GM18873 (cell line): ENCODE measurements at regions not wholly inside any gene's neighbourhood (a gene's known extent, or its start where the extent isn't known, plus 50 kb on each side); places are given as distances from the start of the nearest gene placed in this dataset.

Experiments
- ATAC-seq: cut with Tn5 transposase; IDR thresholded peaks from one replicate; pipeline ENCODE4 v1.9.1; 2021; ENCODE audit warnings: mild to moderate bottlenecking, moderate library complexity, moderate number of reproducible peaks; ENCODE audit not compliant: unreplicated experiment, low FRiP score

DNA sequence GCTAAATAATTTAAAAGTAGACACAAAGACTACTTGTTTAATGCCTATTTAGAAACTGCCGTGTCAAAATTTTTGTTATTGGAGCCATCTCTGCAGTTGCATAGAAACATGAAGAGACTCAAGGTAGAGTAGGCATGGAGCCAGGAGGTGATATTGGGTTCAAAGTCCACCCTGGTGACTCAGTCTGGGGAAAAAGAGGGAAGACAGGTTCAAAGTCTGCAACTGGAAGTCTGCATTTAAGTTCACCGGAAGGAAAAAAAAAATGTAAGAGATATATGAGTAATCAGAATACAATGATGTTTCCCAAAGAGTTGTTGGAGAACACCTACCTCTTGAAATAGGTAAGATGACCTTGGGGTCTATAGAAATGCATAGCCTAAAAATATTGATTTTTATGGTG is 67.4 kb upstream of the QRFPR start:
- no peak for ATAC-seq

DNA sequence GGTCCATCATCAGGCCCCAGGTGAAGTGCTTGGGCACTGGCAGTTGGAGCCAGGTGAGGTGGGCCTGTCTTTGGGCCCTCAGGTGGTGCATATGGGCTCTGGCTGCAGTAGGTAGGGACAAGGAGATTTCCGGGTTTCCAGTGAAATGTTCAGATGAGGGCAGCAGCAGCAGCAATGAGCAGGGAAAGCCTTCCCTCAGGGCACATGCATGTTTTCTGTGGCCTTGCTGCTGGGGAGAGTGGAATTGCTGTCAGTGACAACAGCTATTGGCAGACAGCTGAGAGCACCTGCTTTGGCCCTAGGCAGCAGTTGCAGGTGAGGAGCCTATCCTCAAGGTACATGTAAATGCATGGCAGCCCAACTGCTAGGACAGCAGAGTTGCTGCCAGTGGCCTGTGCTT is 58.9 kb upstream of the QRFPR start:
- ATAC-seq, result no peak
